H9 (cell line): ENCODE measurements at regions not wholly inside any gene's neighbourhood (a gene's known extent, or its start where the extent isn't known, plus 50 kb on each side); places are given as distances from the start of the nearest gene placed in this dataset.

Experiments used
- DNase-seq: peaks from one replicate; pipeline ENCODE4 v3.0.0-alpha.2; 2017
- H2AFZ ChIP-seq: one replicate; pipeline ENCODE4 v1.6.1; 2013; ENCODE audit warnings: mild to moderate bottlenecking, low read length, control low read depth, moderate library complexity
- H2AK5ac ChIP-seq: 2 replicates; pipeline ENCODE4 v1.6.1; 2013; ENCODE audit warnings: low read length, control low read depth, mixed read lengths; ENCODE audit not compliant: insufficient read length
- H2BK120ac ChIP-seq: one replicate; pipeline ENCODE4 v1.6.1; 2013; ENCODE audit warnings: low read depth, mild to moderate bottlenecking, low read length, control low read depth, inconsistent platforms; ENCODE audit not compliant: poor library complexity, severe bottlenecking
- H2BK12ac ChIP-seq: 2 replicates; pipeline ENCODE4 v1.6.1; 2013; ENCODE audit warnings: low read length, control low read depth, mixed read lengths, low read depth; ENCODE audit not compliant: insufficient read length
- H2BK15ac ChIP-seq: 2 replicates; pipeline ENCODE4 v1.6.1; 2013; ENCODE audit warnings: low read depth, low read length, control low read depth
- H2BK20ac ChIP-seq: one replicate; pipeline ENCODE4 v1.6.1; 2013; ENCODE audit warnings: low read depth, mild to moderate bottlenecking, low read length, control low read depth, inconsistent platforms; ENCODE audit not compliant: poor library complexity, severe bottlenecking
- H2BK5ac ChIP-seq: 2 replicates; pipeline ENCODE4 v1.6.1; 2013; ENCODE audit warnings: low read length, control low read depth, mixed read lengths; ENCODE audit not compliant: insufficient read length
- H3K14ac ChIP-seq: 2 replicates; pipeline ENCODE4 v1.6.1; 2013; ENCODE audit warnings: low read length, control low read depth; ENCODE audit not compliant: insufficient read depth
- H3K18ac ChIP-seq: 2 replicates; pipeline ENCODE4 v1.6.1; 2013; ENCODE audit warnings: low read depth, mild to moderate bottlenecking, mixed read lengths, low read length, control low read depth; ENCODE audit not compliant: insufficient read length
- H3K23ac ChIP-seq: 2 replicates; pipeline ENCODE4 v1.6.1; 2013; ENCODE audit warnings: low read length, control low read depth, mixed read lengths, low read depth; ENCODE audit not compliant: insufficient read length
- H3K23me2 ChIP-seq: 2 replicates; pipeline ENCODE4 v1.6.1; 2013; ENCODE audit warnings: low read depth, mild to moderate bottlenecking, mixed read lengths, low read length, control low read depth; ENCODE audit not compliant: insufficient read length, poor library complexity, severe bottlenecking
- H3K27ac ChIP-seq: 2 replicates; pipeline ENCODE4 v1.5.1; 2013; ENCODE audit warnings: low read length, control low read depth, mixed read lengths, low read depth; ENCODE audit not compliant: insufficient read length
- H3K27me3 ChIP-seq: 2 replicates; pipeline ENCODE4 v1.6.1; 2013; ENCODE audit warnings: low read length, control low read depth, inconsistent platforms; ENCODE audit not compliant: insufficient read depth
- H3K4ac ChIP-seq: 2 replicates; pipeline ENCODE4 v1.6.1; 2013; ENCODE audit warnings: low read depth, mild to moderate bottlenecking, control low read depth, inconsistent platforms, low read length, moderate library complexity
- H3K4me1 ChIP-seq: 2 replicates; pipeline ENCODE4 v1.6.1; 2013; ENCODE audit warnings: low read length, control low read depth, inconsistent platforms; ENCODE audit not compliant: insufficient read depth
- H3K4me2 ChIP-seq: 2 replicates; pipeline ENCODE4 v1.6.1; 2013; ENCODE audit warnings: low read length, control low read depth, mixed read lengths; ENCODE audit not compliant: insufficient read length, insufficient read depth
- H3K56ac ChIP-seq: 2 replicates; pipeline ENCODE4 v1.6.1; 2013; ENCODE audit warnings: low read depth, mild to moderate bottlenecking, mixed read lengths, low read length, control low read depth; ENCODE audit not compliant: insufficient read length
- H3K79me1 ChIP-seq: 2 replicates; pipeline ENCODE4 v1.6.1; 2013; ENCODE audit warnings: low read depth, mild to moderate bottlenecking, moderate library complexity, low read length, control low read depth, inconsistent platforms; ENCODE audit not compliant: insufficient read depth, poor library complexity, severe bottlenecking
- H3K79me2 ChIP-seq: 2 replicates; pipeline ENCODE4 v1.6.1; 2013; ENCODE audit warnings: low read length, control low read depth, inconsistent platforms; ENCODE audit not compliant: insufficient read depth
- H3K9ac ChIP-seq: 2 replicates; pipeline ENCODE4 v1.6.1; 2013; ENCODE audit warnings: low read length, control low read depth, mixed read lengths; ENCODE audit not compliant: insufficient read length; ENCODE audit errors: extremely low read depth
- H3K9me3 ChIP-seq: one replicate; pipeline ENCODE4 v1.6.1; 2013; ENCODE audit warnings: low read depth, low read length, inconsistent platforms; ENCODE audit not compliant: control insufficient read depth
- H3T11ph ChIP-seq: one replicate; pipeline ENCODE4 v1.6.1; 2013; ENCODE audit warnings: mild to moderate bottlenecking, low read length, control low read depth, inconsistent platforms
- H4K20me1 ChIP-seq: one replicate; pipeline ENCODE4 v1.6.1; 2013; ENCODE audit not compliant: control insufficient read depth, insufficient read length, insufficient read depth
- H4K5ac ChIP-seq: 2 replicates; pipeline ENCODE4 v1.6.1; 2013; ENCODE audit warnings: low read depth, mild to moderate bottlenecking, mixed read lengths, low read length, control low read depth; ENCODE audit not compliant: insufficient read length
- H4K8ac ChIP-seq: replicated peaks from 2 replicates; pipeline ENCODE4 v1.6.1; 2013; ENCODE audit warnings: low read length, control low read depth, mixed read lengths, low read depth; ENCODE audit not compliant: insufficient read length
- H4K91ac ChIP-seq: 2 replicates; pipeline ENCODE4 v1.6.1; 2013; ENCODE audit warnings: low read depth, mild to moderate bottlenecking, moderate library complexity, mixed read lengths, low read length, control low read depth; ENCODE audit not compliant: insufficient read length
- H3K27ac Mint-ChIP-seq, 3 experiments: 2 replicates in 2 of 3; 3 replicates in 1 of 3; pipeline ENCODE4 v1.8.0; 2020 to 2021; ENCODE audit warnings: mixed read lengths in 3 of 3, mild to moderate bottlenecking in 1 of 3, moderate library complexity in 1 of 3
- H3K27me3 Mint-ChIP-seq: 2 replicates; pipeline ENCODE4 v1.8.0; 2021; ENCODE audit warnings: low read depth, mild to moderate bottlenecking, moderate library complexity, mixed read lengths
- H3K36me3 Mint-ChIP-seq, 3 experiments: 2 replicates in 2 of 3; 3 replicates in 1 of 3; pipeline ENCODE4 v1.8.0; 2020 to 2021; ENCODE audit warnings: low read depth in 3 of 3, mixed read lengths in 3 of 3; ENCODE audit not compliant: insufficient read depth in 1 of 3
- H3K4me1 Mint-ChIP-seq, 2 experiments: 2 replicates each; pipeline ENCODE4 v1.8.0; 2020; ENCODE audit warnings: mixed read lengths in 2 of 2
- H3K4me3 Mint-ChIP-seq, 2 experiments: 2 replicates in 1 of 2; 3 replicates in 1 of 2; pipeline ENCODE4 v1.8.0; 2020 to 2021; ENCODE audit warnings: mild to moderate bottlenecking in 2 of 2, mixed read lengths in 2 of 2, moderate library complexity in 1 of 2
- H3K9me3 Mint-ChIP-seq, 2 experiments: 2 replicates in 1 of 2; 3 replicates in 1 of 2; pipeline ENCODE4 v1.8.0; 2020; ENCODE audit warnings: mild to moderate bottlenecking in 2 of 2, mixed read lengths in 2 of 2, moderate library complexity in 1 of 2
- WGBS: extraction: QIAGEN DNeasy Blood & Tissue Kit; methylation state at CpG from one replicate; pipeline ENCODE4 v1.1.7; 2013; ENCODE audit warnings: missing lambda C conversion rate, low lambda C conversion rate, mixed read lengths; ENCODE audit not compliant: insufficient read length; ENCODE audit errors: extremely low coverage; 5-methylcytosine and 5-hydroxymethylcytosine counted together
- TF ChIP-seq, protein P1 (sequence below): fragments of 200-600 bp; sonication (generic); conservative IDR thresholded peaks from 3 replicates; pipeline ENCODE4 v1.8.0; 2021; ENCODE audit warnings: antibody characterized with exemption, mild to moderate bottlenecking

DNA sequence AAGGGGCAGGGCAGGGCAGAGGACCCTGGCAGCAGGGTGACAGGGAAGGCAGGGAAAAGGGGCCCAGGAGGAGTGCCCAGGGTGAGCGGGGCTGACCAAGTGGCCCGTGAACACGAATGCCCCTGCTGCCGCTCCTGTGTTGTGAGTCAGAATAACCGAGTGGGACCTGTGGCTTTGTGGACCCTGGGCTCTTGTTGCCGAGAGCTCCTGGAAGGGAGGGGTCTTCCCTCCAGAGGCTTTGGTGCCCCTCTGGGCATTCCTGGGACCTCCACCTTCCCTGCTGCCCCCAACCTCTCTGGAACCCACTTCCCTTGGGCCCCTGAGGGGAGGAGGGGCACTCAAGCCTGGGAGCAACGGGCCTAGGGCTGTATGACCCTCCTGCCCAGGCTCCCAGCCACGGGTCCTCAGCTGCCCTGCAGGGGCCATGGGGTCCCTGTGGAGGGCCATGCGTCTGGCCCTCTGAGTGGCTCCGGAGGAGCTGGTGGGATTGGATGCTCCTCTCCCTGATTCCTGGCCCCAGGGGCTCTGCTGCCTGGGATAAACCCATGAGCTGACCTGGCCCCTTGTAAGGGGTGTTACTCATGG is 319.4 kb downstream of the TMEM121 start:
- Mint-ChIP-seq H3K36me3 (peaks cover 15 to 41% (median 22%) of the 10 kb centered on the region in 3 experiments), H3K27me3 (peaks cover 5% of the 10 kb centered on the region; the same call in 1 of the 2 replicates), H3K4me3 (no peak overlapping the region), H3K27ac (no peak overlapping the region), H3K4me1 (no peaks in the 10 kb centered on the region), H3K9me3 (peaks cover 80 to 86% of the 10 kb centered on the region in 2 experiments)
- H4K91ac ChIP-seq = no peak overlapping the region
- no peaks in the 10 kb centered on the region for H4K20me1 ChIP-seq
- no peak overlapping the region for H2AK5ac ChIP-seq
- H3K27ac ChIP-seq = no peak overlapping the region
- no peak overlapping the region for H3K4me2 ChIP-seq
- H2BK5ac ChIP-seq = no peak overlapping the region
- no peaks in the 10 kb centered on the region for H3K79me1 ChIP-seq
- no peaks in the 10 kb centered on the region for H3K27me3 ChIP-seq
- no peaks in the 10 kb centered on the region for H3K79me2 ChIP-seq
- no CpG with 5 or more reads among the region's 10 CpGs for WGBS
- no peaks in the 10 kb centered on the region for H3K23me2 ChIP-seq
- H3K9ac ChIP-seq = no peak overlapping the region
- no peak overlapping the region for H2BK20ac ChIP-seq
- no peaks in the 10 kb centered on the region for H3K4me1 ChIP-seq
- H2AFZ ChIP-seq = no peak overlapping the region
- no peak overlapping the region for H3T11ph ChIP-seq
- no peak overlapping the region for H2BK120ac ChIP-seq
- H4K5ac ChIP-seq = no peak overlapping the region
- no peak overlapping the region for H3K14ac ChIP-seq
- TF ChIP-seq, protein P1, sequence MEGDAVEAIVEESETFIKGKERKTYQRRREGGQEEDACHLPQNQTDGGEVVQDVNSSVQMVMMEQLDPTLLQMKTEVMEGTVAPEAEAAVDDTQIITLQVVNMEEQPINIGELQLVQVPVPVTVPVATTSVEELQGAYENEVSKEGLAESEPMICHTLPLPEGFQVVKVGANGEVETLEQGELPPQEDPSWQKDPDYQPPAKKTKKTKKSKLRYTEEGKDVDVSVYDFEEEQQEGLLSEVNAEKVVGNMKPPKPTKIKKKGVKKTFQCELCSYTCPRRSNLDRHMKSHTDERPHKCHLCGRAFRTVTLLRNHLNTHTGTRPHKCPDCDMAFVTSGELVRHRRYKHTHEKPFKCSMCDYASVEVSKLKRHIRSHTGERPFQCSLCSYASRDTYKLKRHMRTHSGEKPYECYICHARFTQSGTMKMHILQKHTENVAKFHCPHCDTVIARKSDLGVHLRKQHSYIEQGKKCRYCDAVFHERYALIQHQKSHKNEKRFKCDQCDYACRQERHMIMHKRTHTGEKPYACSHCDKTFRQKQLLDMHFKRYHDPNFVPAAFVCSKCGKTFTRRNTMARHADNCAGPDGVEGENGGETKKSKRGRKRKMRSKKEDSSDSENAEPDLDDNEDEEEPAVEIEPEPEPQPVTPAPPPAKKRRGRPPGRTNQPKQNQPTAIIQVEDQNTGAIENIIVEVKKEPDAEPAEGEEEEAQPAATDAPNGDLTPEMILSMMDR = no peak
- no peak overlapping the region for H3K18ac ChIP-seq
- no peak overlapping the region for H3K56ac ChIP-seq
- H3K23ac ChIP-seq = no peak overlapping the region
- no peak overlapping the region for H2BK12ac ChIP-seq
- peaks cover 94% of the 10 kb centered on the region for H3K9me3 ChIP-seq
- H3K4ac ChIP-seq = no peak overlapping the region
- DNase-seq = no peak
- H4K8ac ChIP-seq = no peak overlapping the region
- no peak overlapping the region for H2BK15ac ChIP-seq
